GM13976 (cell line): ENCODE measurements at regions not wholly inside any gene's neighbourhood (a gene's known extent, or its start where the extent isn't known, plus 50 kb on each side); places are given as distances from the start of the nearest gene placed in this dataset.

Source experiments
- DNase-seq: peaks from one replicate; pipeline ENCODE4 v3.0.0; 2012; ENCODE audit warnings: low spot score
- CTCF ChIP-seq: IDR thresholded peaks from 2 replicates; pipeline ENCODE4 v1.5.1; 2012; ENCODE audit warnings: borderline replicate concordance, mild to moderate bottlenecking; ENCODE audit not compliant: insufficient read depth; ENCODE audit errors: extremely low read depth, missing control alignments, control extremely low read depth
- in situ Hi-C: fragments of 300-500 bp; cut with MboI; formaldehyde crosslinking; loops from one replicate; pipeline ENCODE4 v1.12.0; 2022; ENCODE audit warnings: low sequenced_read_pairs, mixed read lengths, inconsistent platforms; ENCODE audit not compliant: unreplicated experiment

GRCh38 chr12:124125203-124125871 lies 152.3 kb downstream of the ZNF664 start:
- DNase-seq, result peak; percentile 68
- in situ Hi-C loops, result no loop called here
- TF ChIP-seq CTCF, result no peak

- TF ChIP-seq CTCF, result no peak
- in situ Hi-C loops, result no loop called here
- peak; percentile 48 for DNase-seq
Observed at GRCh38 chr12:124126950-124127655, 154.1 kb downstream of the ZNF664 start.

GRCh38 chr12:124129132-124129531 lies 156.1 kb downstream of the ZNF664 start:
- TF ChIP-seq CTCF, result no peak
- in situ Hi-C loops, result no loop called here
- no peak for DNase-seq

- in situ Hi-C loops, result no loop called here
- TF ChIP-seq CTCF, result no peak
- peak; percentile 48 for DNase-seq
Observed at GRCh38 chr12:124130691-124131591, 157.9 kb downstream of the ZNF664 start.

- in situ Hi-C loops, result no loop called here
- no peak for DNase-seq
- TF ChIP-seq CTCF, result no peak
Observed at GRCh38 chr12:124131659-124132058, 158.6 kb downstream of the ZNF664 start.

GRCh38 chr12:124132530-124132929 lies 159.5 kb downstream of the ZNF664 start:
- TF ChIP-seq CTCF, result no peak
- DNase-seq, result no peak
- in situ Hi-C loops, result no loop called here
